ENCODE measurements at regions not wholly inside any gene's neighbourhood (a gene's known extent, or its start where the extent isn't known, plus 50 kb on each side); places are given as distances from the start of the nearest gene placed in this dataset.

DNA sequence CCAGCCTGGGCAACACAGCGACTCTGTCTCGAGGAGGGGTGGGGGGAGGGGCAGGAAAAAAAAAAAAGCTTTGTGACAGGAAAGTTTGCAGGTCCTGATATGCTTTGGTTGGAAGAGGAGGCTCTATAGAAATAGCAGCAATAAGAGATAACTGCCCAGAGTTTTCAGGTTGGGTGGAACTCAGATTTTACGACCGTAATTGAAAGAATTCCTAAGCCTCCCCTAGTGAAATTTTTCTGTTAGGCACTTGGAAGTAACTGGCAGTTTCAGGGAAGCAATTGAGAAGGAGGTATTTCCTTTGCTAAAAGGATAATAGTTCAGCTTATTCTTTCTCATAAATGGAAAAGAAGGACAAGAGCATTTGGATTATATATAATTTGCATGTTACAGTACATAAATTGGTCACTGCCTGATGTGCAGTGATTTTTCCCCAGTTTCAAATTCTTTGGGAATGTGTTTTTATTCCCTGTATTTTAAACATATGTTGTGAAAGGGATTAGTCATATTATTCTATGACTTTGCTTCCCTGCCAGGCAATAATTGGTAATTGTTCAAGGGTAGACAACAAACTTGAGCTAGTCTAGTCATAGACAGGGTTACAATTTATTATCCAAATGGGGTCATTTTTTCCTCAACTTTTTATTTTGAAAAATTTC, 452.8 kb downstream of the AEBP2 start:
- TF ChIP-seq TAF1 (IDR thresholded peaks at IDR 0.05; ENCODE audit: borderline replicate concordance, low read depth, low read length) (no peak), POLR2AphosphoS5 (IDR thresholded peaks at IDR 0.05; ENCODE audit: low read depth, low read length) (no peak), POLR2A (IDR thresholded peaks at IDR 0.05; ENCODE audit: low read depth, low read length) (no peak)
- DNase-seq (ENCODE audit: insufficient read length) (no peak), FAIRE-seq (no peak)

DNA sequence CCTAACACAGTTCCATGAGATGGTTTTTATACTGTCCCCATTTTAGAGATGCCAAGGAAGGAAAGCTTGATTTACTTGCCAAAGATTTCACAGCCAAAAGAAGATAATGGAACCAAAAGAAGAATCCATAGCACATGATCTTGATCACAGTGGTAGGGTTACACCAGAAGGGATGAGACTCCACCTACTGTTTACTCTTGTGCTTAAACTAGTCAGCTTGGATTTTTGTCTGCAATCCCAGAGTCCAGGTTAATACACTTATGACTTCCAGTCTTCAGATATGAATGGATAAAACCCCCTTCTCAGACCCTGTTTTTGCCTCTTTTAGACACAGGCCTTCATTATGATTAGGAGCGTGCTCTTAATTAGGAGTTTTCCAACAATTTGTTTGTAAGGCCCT, 454.2 kb downstream of the AEBP2 start:
- TF ChIP-seq POLR2AphosphoS5 (IDR thresholded peaks at IDR 0.05; ENCODE audit: low read depth, low read length), result no peak
- no peak for TF ChIP-seq POLR2A (IDR thresholded peaks at IDR 0.05; ENCODE audit: low read depth, low read length)
- DNase-seq (ENCODE audit: insufficient read length) (no peak), FAIRE-seq (no peak)

DNA sequence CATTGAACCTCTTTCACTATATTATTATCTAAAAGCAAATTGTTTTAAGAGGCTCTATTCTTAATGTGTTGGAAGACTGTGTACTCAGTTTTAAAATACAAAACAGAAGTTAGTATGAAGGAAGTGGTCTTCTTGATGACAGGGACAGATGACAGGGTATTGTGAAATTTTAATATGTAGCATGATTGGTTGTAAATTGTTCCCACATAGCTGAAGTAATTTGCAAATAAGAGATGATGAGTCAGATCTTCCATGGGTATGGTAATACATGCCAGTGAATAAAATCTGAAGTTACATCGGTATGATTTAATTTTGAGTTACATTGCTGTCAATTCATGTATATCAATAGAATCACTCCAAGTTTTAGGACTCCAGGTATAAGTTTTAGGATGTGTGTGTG, 454.8 kb downstream of the AEBP2 start:
- no peak for FAIRE-seq
- TF ChIP-seq POLR2A (IDR thresholded peaks at IDR 0.05; ENCODE audit: low read depth, low read length) (no peak), TAF1 (IDR thresholded peaks at IDR 0.05; ENCODE audit: borderline replicate concordance, low read depth, low read length) (no peak), POLR2AphosphoS5 (IDR thresholded peaks at IDR 0.05; ENCODE audit: low read depth, low read length) (no peak)
- no peak for DNase-seq (ENCODE audit: insufficient read length)

- DNase-seq (ENCODE audit: insufficient read length) (no peak), FAIRE-seq (no peak)
- TF ChIP-seq POLR2A (IDR thresholded peaks at IDR 0.05; ENCODE audit: low read depth, low read length) (no peak), TAF1 (IDR thresholded peaks at IDR 0.05; ENCODE audit: borderline replicate concordance, low read depth, low read length) (no peak), POLR2AphosphoS5 (IDR thresholded peaks at IDR 0.05; ENCODE audit: low read depth, low read length) (no peak)
Observed at GRCh38 chr12:19894803-19895202, 455.5 kb downstream of the AEBP2 start.

DNA sequence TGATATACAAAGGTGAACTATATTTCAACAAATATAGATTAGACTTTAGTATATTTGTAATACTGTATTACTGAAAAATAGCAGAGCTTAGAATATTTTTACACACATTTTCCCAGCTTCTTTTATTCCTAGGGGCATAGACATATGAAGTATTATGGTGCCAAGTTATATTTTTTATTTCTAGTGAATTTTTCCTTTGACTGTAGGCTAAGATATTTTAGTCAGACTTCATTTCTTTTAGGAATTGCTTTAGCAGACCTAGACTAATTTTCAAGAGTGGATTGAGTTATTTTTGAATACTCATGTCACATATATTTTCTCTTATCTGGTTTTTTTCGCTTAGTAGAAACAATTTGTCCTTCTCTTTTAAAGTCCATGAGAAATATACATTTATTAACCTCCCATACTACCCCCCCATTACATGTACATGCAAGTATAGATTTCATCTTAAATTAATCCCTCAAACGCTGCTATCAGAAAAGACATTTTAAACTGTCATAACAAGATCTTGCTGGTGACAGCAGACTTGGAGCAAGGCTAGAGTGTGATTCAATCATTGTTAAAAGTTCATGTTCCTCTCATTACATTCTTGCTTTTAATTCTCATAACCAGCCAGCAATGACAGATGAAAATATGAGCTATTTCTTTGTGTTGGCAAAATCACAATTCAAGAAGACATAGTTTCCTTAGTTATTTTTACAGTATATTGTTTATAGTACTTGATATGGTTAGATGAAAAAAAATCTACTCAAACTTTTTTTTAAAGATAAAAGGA, 456.1 kb downstream of the AEBP2 start:
- no peak for FAIRE-seq

GRCh38 chr12:19896041-19896440, 456.7 kb downstream of the AEBP2 start:
- FAIRE-seq (no peak), DNase-seq (ENCODE audit: insufficient read length) (no peak)
- TF ChIP-seq POLR2A (IDR thresholded peaks at IDR 0.05; ENCODE audit: low read depth, low read length), result no peak
- TF ChIP-seq POLR2AphosphoS5 (IDR thresholded peaks at IDR 0.05; ENCODE audit: low read depth, low read length), result no peak
- TF ChIP-seq TAF1 (IDR thresholded peaks at IDR 0.05; ENCODE audit: borderline replicate concordance, low read depth, low read length), result no peak

More for the DNA sequence above, 456.1 kb downstream of the AEBP2 start:
- TF ChIP-seq POLR2AphosphoS5 (IDR thresholded peaks at IDR 0.05; ENCODE audit: low read depth, low read length), result no peak
- no peak for TF ChIP-seq TAF1 (IDR thresholded peaks at IDR 0.05; ENCODE audit: borderline replicate concordance, low read depth, low read length)
- no peak for TF ChIP-seq POLR2A (IDR thresholded peaks at IDR 0.05; ENCODE audit: low read depth, low read length)
- DNase-seq (ENCODE audit: insufficient read length), result no peak

DNA sequence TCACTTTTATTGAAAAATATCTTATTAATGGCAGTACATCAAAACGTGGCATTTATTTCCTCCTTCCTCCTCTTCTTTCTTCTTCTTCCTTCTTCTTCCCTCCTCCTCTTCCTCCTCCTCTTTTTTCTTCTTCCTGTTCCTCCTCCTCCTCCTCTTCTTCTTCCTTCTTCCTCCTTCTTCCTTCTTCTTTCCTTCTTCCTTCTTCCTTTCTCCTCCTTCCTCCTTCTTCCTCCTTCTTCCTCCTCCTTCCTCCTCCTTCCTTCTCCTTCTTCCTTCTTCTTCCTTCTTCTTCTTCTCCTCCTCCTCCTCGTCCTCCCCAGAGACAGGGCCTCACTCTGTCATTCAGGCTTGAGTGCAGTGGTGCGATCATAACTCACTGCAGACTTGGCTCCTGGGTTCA, 457.2 kb downstream of the AEBP2 start:
- no peak for DNase-seq (ENCODE audit: insufficient read length)
- FAIRE-seq, result no peak
- TF ChIP-seq POLR2A (IDR thresholded peaks at IDR 0.05; ENCODE audit: low read depth, low read length), result no peak
- no peak for TF ChIP-seq TAF1 (IDR thresholded peaks at IDR 0.05; ENCODE audit: borderline replicate concordance, low read depth, low read length)
- no peak for TF ChIP-seq POLR2AphosphoS5 (IDR thresholded peaks at IDR 0.05; ENCODE audit: low read depth, low read length)

DNA sequence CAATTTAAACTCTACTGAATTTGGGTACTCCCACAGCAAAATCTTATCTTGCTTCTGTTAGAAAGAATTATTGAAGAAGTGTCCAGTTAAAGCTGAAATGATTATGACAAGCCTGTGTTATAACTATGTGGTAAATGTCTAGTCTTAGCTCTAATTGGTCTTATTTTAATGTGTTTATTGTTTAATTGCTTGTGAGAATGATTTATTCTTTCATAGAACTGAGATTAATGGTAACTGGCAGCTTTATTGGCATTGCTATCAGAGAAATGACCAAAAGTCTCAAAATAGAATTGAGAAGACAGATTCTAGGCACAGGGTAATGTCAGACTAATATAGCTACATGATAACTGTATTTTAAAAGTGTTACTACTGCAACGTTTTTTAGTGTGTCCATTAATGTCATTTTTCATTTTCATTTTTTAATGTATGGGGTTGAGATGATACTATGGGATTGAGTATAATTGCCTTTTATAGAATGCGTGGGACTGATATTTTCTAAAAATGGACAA, 458.7 kb downstream of the AEBP2 start:
- no peak for DNase-seq (ENCODE audit: insufficient read length)
- FAIRE-seq, result no peak
- TF ChIP-seq POLR2A (IDR thresholded peaks at IDR 0.05; ENCODE audit: low read depth, low read length) (no peak), POLR2AphosphoS5 (IDR thresholded peaks at IDR 0.05; ENCODE audit: low read depth, low read length) (no peak), TAF1 (IDR thresholded peaks at IDR 0.05; ENCODE audit: borderline replicate concordance, low read depth, low read length) (no peak)

- no peak for FAIRE-seq
- DNase-seq (ENCODE audit: insufficient read length), result no peak
- no peak for TF ChIP-seq TAF1 (IDR thresholded peaks at IDR 0.05; ENCODE audit: borderline replicate concordance, low read depth, low read length)
- no peak for TF ChIP-seq POLR2AphosphoS5 (IDR thresholded peaks at IDR 0.05; ENCODE audit: low read depth, low read length)
- TF ChIP-seq POLR2A (IDR thresholded peaks at IDR 0.05; ENCODE audit: low read depth, low read length), result no peak
Observed at GRCh38 chr12:19901841-19902240, 462.5 kb downstream of the AEBP2 start.

DNA sequence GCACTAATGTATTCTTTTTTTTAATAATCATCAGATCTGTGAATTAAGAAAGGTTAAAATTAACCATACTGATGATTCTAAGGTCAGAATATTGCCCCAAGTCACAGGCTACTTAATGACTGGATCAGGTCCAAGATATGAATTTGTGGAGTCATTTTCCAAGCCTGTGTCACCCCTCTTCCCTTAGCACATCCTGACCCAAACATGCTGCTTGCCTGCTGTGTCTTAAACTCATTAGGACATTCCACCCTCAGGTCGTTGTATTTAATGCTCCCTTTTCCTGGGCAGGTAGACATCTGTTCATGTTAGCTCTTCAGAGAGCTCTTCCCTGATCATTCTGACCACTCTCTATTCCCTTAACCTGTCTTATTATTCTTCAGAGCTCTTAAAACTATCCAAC, 463.5 kb upstream of the PDE3A start:
- TF ChIP-seq POLR2AphosphoS5 (IDR thresholded peaks at IDR 0.05; ENCODE audit: low read depth, low read length), result no peak
- no peak for TF ChIP-seq POLR2A (IDR thresholded peaks at IDR 0.05; ENCODE audit: low read depth, low read length)
- TF ChIP-seq TAF1 (IDR thresholded peaks at IDR 0.05; ENCODE audit: borderline replicate concordance, low read depth, low read length), result no peak
- DNase-seq (ENCODE audit: insufficient read length) (no peak), FAIRE-seq (no peak)

DNA sequence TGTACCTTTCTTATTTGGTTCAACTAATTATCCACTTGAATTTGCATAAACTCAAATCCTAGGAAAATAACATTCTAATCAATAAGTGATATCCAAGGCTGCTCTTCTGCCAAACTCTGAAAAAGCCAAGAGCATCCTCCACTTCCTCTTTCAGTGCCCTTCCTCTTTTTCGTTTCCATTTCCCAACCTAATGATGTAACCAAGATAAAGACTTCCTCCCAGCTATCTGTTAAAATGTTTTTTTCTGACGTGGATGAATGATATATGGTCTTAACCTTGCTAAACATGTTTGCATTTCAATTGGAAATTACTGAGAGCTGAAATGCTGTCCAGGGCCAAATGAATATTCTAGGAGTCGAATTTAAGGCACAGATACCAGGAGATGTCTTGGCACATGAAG, 459.5 kb upstream of the PDE3A start:
- no peak for FAIRE-seq
- TF ChIP-seq POLR2AphosphoS5 (IDR thresholded peaks at IDR 0.05; ENCODE audit: low read depth, low read length), result no peak
- TF ChIP-seq TAF1 (IDR thresholded peaks at IDR 0.05; ENCODE audit: borderline replicate concordance, low read depth, low read length), result no peak
- no peak for TF ChIP-seq POLR2A (IDR thresholded peaks at IDR 0.05; ENCODE audit: low read depth, low read length)
- no peak for DNase-seq (ENCODE audit: insufficient read length)

DNA sequence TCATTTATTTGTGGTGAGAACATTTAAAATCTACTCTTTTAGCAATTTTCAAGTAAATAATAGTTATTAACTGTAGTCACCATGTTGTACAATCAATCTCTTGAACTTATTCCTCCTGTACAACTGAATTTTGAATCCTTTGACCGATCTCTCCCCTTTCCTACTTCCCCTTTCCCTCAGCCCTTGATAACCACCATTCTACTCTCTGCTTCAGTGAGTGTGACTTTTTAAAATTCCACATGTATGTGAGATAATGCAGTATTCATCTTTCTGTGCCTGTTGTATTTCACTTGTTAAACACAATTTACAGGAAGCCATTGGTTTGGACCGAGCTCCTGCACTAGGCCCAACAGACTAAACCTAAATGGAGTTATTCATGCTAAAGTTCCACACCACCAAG, 458.9 kb upstream of the PDE3A start:
- TF ChIP-seq POLR2AphosphoS5 (IDR thresholded peaks at IDR 0.05; ENCODE audit: low read depth, low read length) (no peak), POLR2A (IDR thresholded peaks at IDR 0.05; ENCODE audit: low read depth, low read length) (no peak), TAF1 (IDR thresholded peaks at IDR 0.05; ENCODE audit: borderline replicate concordance, low read depth, low read length) (no peak)
- DNase-seq (ENCODE audit: insufficient read length) (no peak), FAIRE-seq (no peak)

Data from GM12892 (cell line).